ENCODE measurements at regions not wholly inside any gene's neighbourhood (a gene's known extent, or its start where the extent isn't known, plus 50 kb on each side); places are given as distances from the start of the nearest gene placed in this dataset.

- no peaks in the 10 kb centered on the region for H3K27me3 Mint-ChIP-seq (ENCODE audit: low read depth)
- Histone ChIP-seq H4K91ac (ENCODE audit: insufficient read length, low read depth, low read length) (no peak overlapping the region), H2AK5ac (ENCODE audit: insufficient read length, low read length) (no peak overlapping the region), H3K27ac (ENCODE audit: insufficient read length, low read depth, low read length) (no peak overlapping the region), H3K4ac (ENCODE audit: low read depth, low read length) (no peak overlapping the region), H2BK20ac (ENCODE audit: low read depth, low read length, poor library complexity, severe bottlenecking) (no peak overlapping the region), H3K18ac (ENCODE audit: insufficient read length, low read depth, low read length) (no peak overlapping the region), H2BK5ac (ENCODE audit: insufficient read length, low read length) (no peak overlapping the region), H3K23ac (ENCODE audit: insufficient read length, low read depth, low read length) (no peak overlapping the region), H3K79me1 (ENCODE audit: insufficient read depth, low read depth, low read length, poor library complexity, severe bottlenecking) (no peaks in the 10 kb centered on the region), H3K4me2 (ENCODE audit: insufficient read depth, insufficient read length, low read length) (no peak overlapping the region), H3K9ac (ENCODE audit: extremely low read depth, insufficient read length, low read length) (no peak overlapping the region), H2BK12ac (ENCODE audit: insufficient read length, low read depth, low read length) (no peak overlapping the region), H3K14ac (ENCODE audit: insufficient read depth, low read length) (no peak overlapping the region), H4K8ac (replicated peaks; ENCODE audit: insufficient read length, low read depth, low read length) (no peak overlapping the region), H3K79me2 (ENCODE audit: insufficient read depth, low read length) (no peaks in the 10 kb centered on the region), H2AFZ (ENCODE audit: low read length) (no peak overlapping the region), H2BK120ac (ENCODE audit: low read depth, low read length, poor library complexity, severe bottlenecking) (no peak overlapping the region), H3T11ph (ENCODE audit: low read length) (no peak overlapping the region), H3K27me3 (ENCODE audit: insufficient read depth, low read length) (no peaks in the 10 kb centered on the region), H3K56ac (ENCODE audit: insufficient read length, low read depth, low read length) (no peak overlapping the region), H3K9me3 (ENCODE audit: control insufficient read depth, low read depth, low read length) (no peaks in the 10 kb centered on the region), H3K23me2 (ENCODE audit: insufficient read length, low read depth, low read length, poor library complexity, severe bottlenecking) (no peaks in the 10 kb centered on the region), H2BK15ac (ENCODE audit: low read depth, low read length) (no peak overlapping the region), H4K20me1 (ENCODE audit: control insufficient read depth, insufficient read depth, insufficient read length) (no peaks in the 10 kb centered on the region), H3K4me1 (ENCODE audit: insufficient read depth, low read length) (no peaks in the 10 kb centered on the region), H4K5ac (ENCODE audit: insufficient read length, low read depth, low read length) (no peak overlapping the region)
- H3K4me1 Mint-ChIP-seq = 0 out of 4 replicates have a peak, but pooled peaks cover 0 to 3% of the 10 kb centered on the region in 2 experiments
- H3K4me3 Mint-ChIP-seq = no peak overlapping the region
- no peak for DNase-seq
- no peak for TF ChIP-seq CTCF (conservative IDR thresholded peaks at IDR 0.05)
- no peaks in the 10 kb centered on the region; a peak in 1 of 7 replicates for H3K36me3 Mint-ChIP-seq (ENCODE audit: insufficient read depth in 1 of 3, low read depth in 3 of 3)
- H3K27ac Mint-ChIP-seq = no peak overlapping the region
- no peaks in the 10 kb centered on the region for H3K9me3 Mint-ChIP-seq
Observed at GRCh38 chr2:155033652-155034051, 335.2 kb downstream of the KCNJ3 start.

All from H9 (cell line).